MCF 10A (cell line): ENCODE measurements at regions not wholly inside any gene's neighbourhood (a gene's known extent, or its start where the extent isn't known, plus 50 kb on each side); places are given as distances from the start of the nearest gene placed in this dataset.

ENCODE experiments used
- BruUV-seq: library from RNA; stranded (reverse); fragments of 400-500 nt; replicated peaks from 2 replicates; lab custom pipeline; 2021; lab: Mats Ljungman, UMichigan
- CTCF ChIA-PET: fragments of 300-600 bp; sonication (Branson Sonifier 250); formaldehyde crosslinking; extraction: SDS; loops from one replicate; lab custom pipeline; 2021; ENCODE audit warnings: antibody characterized with exemption, inconsistent platforms; lab: Yijun Ruan, JAX
- POLR2A ChIA-PET: fragments of 300-600, 350-650 bp; sonication (Branson Sonifier 250); formaldehyde crosslinking; extraction: SDS; loops from one replicate; lab custom pipeline; 2020; ENCODE audit warnings: antibody characterized with exemption, inconsistent platforms; lab: Yijun Ruan, JAX
- DNase-seq: peaks from one replicate; pipeline ENCODE4 v3.0.0-alpha.2; 2018; ENCODE audit not compliant: unreplicated experiment
- H3K27ac Mint-ChIP-seq: one replicate; pipeline ENCODE4 v1.8.0; 2022; ENCODE audit warnings: mild to moderate bottlenecking, low read depth, mixed read lengths; ENCODE audit not compliant: unreplicated experiment
- H3K27me3 Mint-ChIP-seq: one replicate; pipeline ENCODE4 v1.8.0; 2022; ENCODE audit warnings: mixed read lengths; ENCODE audit not compliant: insufficient read depth, unreplicated experiment
- H3K36me3 Mint-ChIP-seq: one replicate; pipeline ENCODE4 v1.8.0; 2022; ENCODE audit warnings: mild to moderate bottlenecking, moderate library complexity, mixed read lengths; ENCODE audit not compliant: insufficient read depth, unreplicated experiment
- H3K4me1 Mint-ChIP-seq: one replicate; pipeline ENCODE4 v1.8.0; 2022; ENCODE audit warnings: mixed read lengths; ENCODE audit not compliant: insufficient read depth, unreplicated experiment
- H3K4me3 Mint-ChIP-seq: one replicate; pipeline ENCODE4 v1.8.0; 2022; ENCODE audit warnings: mild to moderate bottlenecking, moderate library complexity, mixed read lengths; ENCODE audit not compliant: unreplicated experiment
- H3K9me3 Mint-ChIP-seq: one replicate; pipeline ENCODE4 v1.8.0; 2022; ENCODE audit warnings: mixed read lengths; ENCODE audit not compliant: unreplicated experiment
- CTCF ChIP-seq: fragments of 200-600 bp; IDR thresholded peaks from one replicate; pipeline ENCODE4 v1.8.0; 2022; ENCODE audit warnings: antibody characterized with exemption, mild to moderate bottlenecking; ENCODE audit not compliant: unreplicated experiment
- intact Hi-C: fragments of 100-400 bp; cut with micrococcal nuclease; formaldehyde crosslinking; loops from 2 replicates; pipeline ENCODE4 v1.14.1; 2022

- BruUV-seq = no TSS peak
- DNase-seq = peak; percentile 30
- H3K27ac Mint-ChIP-seq = no peak overlapping the region
- H3K9me3 Mint-ChIP-seq = peaks cover 7% of the 10 kb centered on the region
- CTCF ChIA-PET = interaction anchor here (0.6 to 1.0 kb wide), 3 partner anchors 13 to 167 kb away, joined by 3 to 4 read pairs (median 3); no protein-coding TSS in a partner anchor
- no peak overlapping the region for H3K4me3 Mint-ChIP-seq
- intact Hi-C loops = no loop called here
- no peaks in the 10 kb centered on the region for H3K4me1 Mint-ChIP-seq
- POLR2A ChIA-PET = interaction anchor here (0.7 to 1.0 kb wide), 2 partner anchors 10 kb away, joined by 3 read pairs; no protein-coding TSS in a partner anchor
- no peaks in the 10 kb centered on the region for H3K36me3 Mint-ChIP-seq
- peaks cover 8% of the 10 kb centered on the region for H3K27me3 Mint-ChIP-seq
- no peak for TF ChIP-seq CTCF
These were observed 388.1 kb upstream of the ACO1 start for GRCh38 chr9:31996331-31996730.

- peaks cover 43% of the 10 kb centered on the region for H3K27me3 Mint-ChIP-seq
- BruUV-seq = no TSS peak
- TF ChIP-seq CTCF = no peak
- H3K4me1 Mint-ChIP-seq = no peaks in the 10 kb centered on the region
- ChIA-PET CTCF (no interaction called here), POLR2A (no interaction called here)
- H3K9me3 Mint-ChIP-seq = no peaks in the 10 kb centered on the region
- H3K27ac Mint-ChIP-seq = no peak overlapping the region
- no peak for DNase-seq
- H3K4me3 Mint-ChIP-seq = no peak overlapping the region
- intact Hi-C loops = no loop called here
- no peaks in the 10 kb centered on the region for H3K36me3 Mint-ChIP-seq
These were observed 379.9 kb upstream of the ACO1 start for GRCh38 chr9:32004431-32005076.

GRCh38 chr9:32010322-32010721 is 374.1 kb upstream of the ACO1 start:
- Mint-ChIP-seq H3K27ac (no peak overlapping the region), H3K27me3 (peaks cover 26% of the 10 kb centered on the region), H3K36me3 (peaks cover 5% of the 10 kb centered on the region), H3K4me3 (no peak overlapping the region), H3K4me1 (no peaks in the 10 kb centered on the region), H3K9me3 (no peaks in the 10 kb centered on the region)
- intact Hi-C loops = no loop called here
- no peak for TF ChIP-seq CTCF
- ChIA-PET POLR2A (no interaction called here), CTCF (interaction anchor here (0.5 kb wide), 1 partner anchor 53 kb away, joined by 3 read pairs; no protein-coding TSS in a partner anchor)
- DNase-seq = no peak
- no TSS peak for BruUV-seq

GRCh38 chr9:32011049-32011448 is 373.4 kb upstream of the ACO1 start:
- no peak for DNase-seq
- H3K4me3 Mint-ChIP-seq = no peak overlapping the region
- no TSS peak for BruUV-seq
- no peak overlapping the region for H3K27ac Mint-ChIP-seq
- ChIA-PET CTCF (no interaction called here), POLR2A (no interaction called here)
- no peaks in the 10 kb centered on the region for H3K4me1 Mint-ChIP-seq
- intact Hi-C loops = no loop called here
- no peaks in the 10 kb centered on the region for H3K9me3 Mint-ChIP-seq
- peaks cover 5% of the 10 kb centered on the region for H3K36me3 Mint-ChIP-seq
- no peak for TF ChIP-seq CTCF
- peaks cover 26% of the 10 kb centered on the region for H3K27me3 Mint-ChIP-seq
